ENCODE measurements at regions not wholly inside any gene's neighbourhood (a gene's known extent, or its start where the extent isn't known, plus 50 kb on each side); places are given as distances from the start of the nearest gene placed in this dataset.

DNA sequence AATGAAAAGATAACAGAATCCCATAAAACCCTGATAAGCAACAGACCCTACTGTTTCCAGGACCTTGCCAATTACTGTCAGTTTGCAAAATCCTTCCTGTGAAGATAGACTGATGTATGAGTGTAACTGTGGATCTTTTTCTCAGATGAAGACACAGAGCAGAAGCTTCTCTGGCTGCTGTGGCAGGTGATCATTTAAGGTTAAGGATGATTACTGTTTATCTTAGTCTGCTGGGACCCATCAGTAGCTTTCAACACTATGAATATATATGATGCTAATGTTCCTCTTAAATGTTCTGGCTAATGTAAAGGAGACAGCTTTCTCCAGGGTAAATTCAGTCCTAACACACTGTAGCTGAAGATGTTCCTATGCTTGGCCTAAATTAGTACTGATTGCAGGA is 56.0 kb upstream of the CTTNBP2 start:
- no peak for DNase-seq (ENCODE audit: low read depth in 3 of 3)

DNA sequence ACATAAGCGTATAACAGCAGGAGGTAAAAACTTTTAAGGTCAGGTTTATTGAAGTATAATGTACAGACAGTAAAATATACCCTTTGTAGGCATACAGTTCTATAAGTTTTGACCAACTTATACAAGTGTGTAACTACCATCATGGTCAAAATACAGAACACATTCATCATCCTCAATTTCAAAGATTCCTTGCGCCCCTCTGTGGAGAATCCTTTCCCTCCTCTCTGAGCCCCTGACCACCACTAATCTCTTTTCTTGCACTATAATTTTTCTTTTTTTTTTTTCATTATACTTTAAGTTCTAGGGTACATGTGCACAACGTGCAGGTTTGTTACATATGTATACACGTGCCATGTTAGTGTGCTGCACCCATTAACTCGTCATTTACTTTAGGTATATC is 58.1 kb upstream of the CTTNBP2 start:
- DNase-seq (ENCODE audit: low read depth in 3 of 3): no peak

DNA sequence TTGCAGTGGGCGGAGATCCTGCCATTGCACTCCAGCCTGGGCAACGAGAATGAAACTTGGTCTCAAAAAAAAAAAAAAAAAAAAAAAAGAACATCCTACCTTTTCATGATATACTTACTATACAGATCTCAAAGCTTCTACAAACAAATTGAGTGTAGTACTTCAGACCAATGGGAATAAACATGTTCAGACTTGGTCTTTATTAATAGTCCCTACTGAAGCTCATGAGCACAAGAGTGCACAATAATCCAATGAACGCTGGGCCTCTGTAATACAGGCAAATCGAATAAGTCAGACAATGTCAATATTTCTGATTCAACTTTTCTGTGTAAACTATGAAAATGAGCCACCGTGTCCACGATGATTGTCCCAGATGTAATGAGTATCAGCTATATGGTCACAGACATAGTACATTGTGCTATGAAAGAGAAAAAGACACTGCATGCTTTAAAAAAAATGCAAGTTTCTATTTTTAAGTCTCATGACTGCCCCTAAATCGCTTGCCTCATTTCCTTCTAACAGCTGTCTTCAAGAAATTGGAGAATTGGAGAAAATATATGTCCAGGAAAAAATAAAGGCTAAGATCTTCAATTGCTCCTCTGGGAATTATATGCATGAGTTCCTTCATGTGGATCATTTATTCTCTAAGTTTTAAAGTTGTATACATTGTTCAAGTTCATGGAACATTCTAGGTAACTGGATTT is 64.0 kb upstream of the CTTNBP2 start:
- no peak for DNase-seq (ENCODE audit: low read depth in 3 of 3)

DNA sequence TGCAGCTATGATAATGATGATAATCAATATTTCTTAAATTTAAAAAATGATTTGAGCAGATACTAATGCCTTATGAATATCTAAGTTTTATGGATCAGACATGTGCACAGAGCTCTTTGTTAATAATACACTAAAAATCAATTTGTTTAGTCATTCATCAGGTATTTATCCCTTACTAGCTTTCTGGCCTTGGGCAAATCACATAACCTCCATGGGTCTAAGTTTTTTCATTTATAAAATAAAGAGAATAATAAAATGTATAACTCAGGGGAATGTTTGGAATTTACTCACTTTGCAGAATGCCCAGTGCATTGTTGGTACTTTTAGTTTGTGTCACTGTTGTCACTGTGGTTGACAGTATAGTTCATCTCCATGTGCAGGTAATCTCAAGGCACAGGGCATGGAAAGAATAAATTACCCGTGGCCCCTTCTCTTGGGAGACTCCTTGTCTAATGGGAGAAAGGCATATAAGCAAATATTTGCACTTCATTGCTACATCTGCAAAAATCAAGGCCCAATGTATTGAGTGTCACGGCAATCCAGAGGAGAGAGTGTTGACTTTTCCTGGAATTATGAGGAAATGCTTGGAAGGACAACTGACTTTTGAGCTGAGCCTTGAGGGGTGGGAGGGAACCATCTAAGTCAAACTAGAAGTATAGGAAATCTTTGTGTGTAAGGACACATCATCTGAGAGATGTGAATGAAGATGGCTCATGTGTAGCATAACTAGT is 64.7 kb upstream of the CTTNBP2 start:
- DNase-seq (ENCODE audit: low read depth in 3 of 3): no peak

DNA sequence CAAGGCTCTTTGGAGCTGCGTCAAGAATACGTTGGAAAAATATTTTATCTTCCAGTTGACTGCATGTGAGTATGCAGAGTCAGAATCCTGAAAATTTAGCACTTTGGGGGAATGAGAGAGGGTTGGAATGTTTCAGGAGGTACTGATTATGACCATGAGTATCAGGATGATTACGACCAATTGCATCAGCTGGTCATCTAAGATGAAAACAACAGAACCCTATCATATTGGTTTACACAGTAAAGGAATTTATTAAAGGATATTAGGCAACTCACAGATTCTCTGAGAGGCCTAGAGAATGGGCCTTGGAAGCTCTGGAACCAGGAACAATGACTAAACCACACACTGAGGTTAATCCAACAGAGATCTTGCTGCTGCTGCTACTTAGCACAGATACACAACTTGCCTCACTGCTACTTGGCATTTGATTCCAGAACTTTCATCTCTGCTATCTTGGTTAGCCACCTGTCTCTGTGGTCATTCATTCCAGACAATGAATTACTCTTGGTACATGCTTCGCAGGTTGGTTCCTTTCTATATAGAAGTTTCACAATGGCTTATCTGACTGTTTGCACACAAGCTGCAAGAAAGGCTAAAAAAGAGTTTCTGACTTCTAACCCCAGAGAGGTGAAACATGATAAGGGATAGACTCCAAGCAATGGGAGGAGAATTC is 68.0 kb upstream of the CTTNBP2 start:
- no peak for DNase-seq (ENCODE audit: low read depth in 3 of 3)

DNA sequence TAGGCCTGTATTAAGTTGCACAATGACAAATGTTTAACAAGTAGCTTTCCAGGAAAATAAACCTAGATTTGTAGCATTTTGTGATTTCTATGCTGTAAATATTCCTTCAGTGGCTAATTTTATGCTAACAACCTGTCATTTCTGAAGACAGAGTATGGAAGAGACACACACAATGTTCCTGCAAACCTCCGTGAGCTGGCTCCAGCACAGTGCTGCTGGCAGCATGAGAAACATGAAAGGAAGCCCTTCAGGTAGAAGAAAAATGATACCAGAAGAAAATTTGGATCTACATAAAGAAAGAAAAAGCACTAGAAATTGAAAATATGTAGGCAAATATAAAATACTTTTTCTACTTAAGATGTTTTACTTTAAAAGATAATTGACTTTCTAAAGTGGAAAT is 69.5 kb upstream of the CTTNBP2 start:
- no peak for DNase-seq (ENCODE audit: low read depth in 3 of 3)

DNA sequence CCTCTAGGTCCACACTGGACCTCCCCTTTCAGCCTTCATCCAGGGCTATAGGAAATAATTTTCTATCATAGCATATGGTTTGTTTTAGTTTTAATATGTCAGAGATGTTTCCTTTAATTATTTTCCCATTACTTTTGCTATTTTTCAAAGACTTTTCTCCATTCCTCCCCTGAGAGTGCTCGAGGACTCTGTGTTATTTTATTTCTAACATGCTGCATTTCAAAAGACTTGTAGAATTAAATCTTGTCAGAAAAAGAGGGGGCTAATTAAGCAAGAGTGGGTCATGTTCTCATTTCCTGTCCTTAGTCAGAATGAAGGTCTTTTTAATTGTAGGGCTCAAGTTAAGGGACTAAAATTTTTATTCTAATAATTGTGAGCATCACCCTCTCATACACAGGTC is 71.6 kb upstream of the CTTNBP2 start:
- DNase-seq (ENCODE audit: low read depth in 3 of 3): no peak

DNA sequence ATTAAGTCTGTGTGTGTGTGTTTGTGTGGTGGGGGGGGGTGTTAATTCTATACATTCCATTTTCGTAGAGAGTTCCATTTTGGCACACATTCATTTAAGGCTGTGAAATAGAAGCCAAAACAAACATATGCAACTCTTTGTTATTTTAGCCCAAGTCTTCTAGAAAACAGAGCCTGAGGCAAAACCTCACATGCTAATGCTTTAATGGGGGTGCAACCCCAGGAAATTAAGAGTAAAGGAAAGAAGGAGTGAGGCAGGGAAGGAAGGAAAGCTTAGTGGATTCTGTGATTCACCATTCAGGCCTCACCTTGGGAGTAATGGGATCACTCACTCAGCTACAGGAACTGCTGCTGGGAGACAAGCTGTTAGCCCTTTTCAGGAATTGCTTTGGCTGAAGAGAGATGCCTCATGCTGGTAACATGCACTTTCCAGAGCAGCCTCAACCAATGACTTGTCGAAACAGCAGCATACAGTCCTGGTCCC is 73.0 kb upstream of the CTTNBP2 start:
- no peak for DNase-seq (ENCODE audit: low read depth in 3 of 3)

DNA sequence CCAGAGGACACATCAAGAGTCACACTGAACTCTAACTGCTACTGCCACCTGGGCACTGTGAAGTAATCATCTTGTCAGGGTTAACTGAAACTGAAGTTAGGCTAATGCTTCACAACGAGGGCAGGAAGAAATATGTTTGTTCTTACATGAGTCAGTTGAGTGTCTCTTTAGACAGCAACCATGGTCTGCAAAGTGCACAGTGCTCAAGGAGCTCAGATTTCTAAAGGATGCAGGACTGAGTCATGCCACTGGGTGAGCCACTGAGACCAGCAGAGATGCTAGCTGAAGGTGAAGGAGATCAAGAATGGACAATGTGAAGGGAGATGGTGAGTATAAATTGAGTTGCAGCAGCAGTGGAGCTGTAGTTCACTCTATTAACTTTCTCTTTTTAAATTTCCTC is 76.0 kb upstream of the CTTNBP2 start:
- DNase-seq (ENCODE audit: low read depth in 3 of 3): no peak

DNA sequence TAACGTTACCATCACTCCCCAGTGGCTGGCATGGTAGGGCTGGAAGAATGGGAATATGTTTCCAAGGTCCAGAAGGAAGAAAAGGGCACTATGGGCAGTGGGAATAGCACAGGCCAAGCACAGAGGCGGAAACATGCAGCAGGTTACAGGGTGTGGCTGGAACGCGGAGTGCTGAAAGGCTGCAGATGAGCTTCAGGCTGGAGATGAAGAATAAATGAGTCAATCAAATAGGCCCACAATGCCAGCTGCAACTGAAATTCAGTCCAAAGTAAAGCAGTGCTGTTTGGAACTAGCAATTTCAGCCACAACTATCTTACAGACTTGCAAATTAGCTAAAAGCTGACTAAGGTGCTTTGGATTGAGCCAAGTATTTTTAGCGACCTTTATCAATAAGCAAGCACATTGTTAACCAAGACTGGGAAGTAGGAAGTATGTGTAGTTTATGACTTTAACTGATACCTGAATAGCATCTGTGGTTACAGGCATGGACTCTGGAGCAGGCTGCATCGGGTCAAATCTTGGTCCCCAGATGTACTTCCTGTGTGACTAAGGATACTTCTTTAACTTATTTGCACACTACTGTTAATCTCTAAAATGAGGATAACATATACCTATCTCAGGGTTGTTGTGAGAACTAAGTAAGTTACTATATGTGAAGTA is 77.5 kb upstream of the CTTNBP2 start:
- DNase-seq (ENCODE audit: low read depth in 3 of 3): no peak

DNA sequence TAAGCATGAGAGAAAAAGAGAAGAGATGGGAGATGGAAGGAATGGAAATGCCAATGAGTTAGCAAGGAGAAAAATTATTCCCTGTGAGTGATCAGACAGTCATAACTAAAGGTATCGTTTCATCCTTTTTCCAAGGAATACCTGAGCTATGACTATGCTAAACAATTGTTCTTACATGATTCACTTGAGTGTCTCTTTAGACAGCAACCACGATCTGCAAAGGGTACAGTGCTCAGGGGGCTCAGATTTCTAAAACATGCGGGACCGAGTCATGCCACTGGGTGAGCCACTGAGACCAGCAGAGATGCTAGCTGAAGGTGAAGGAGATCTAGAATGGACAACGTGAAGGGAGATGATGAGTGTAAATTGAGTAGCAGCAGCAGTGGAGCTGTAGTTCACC is 78.0 kb upstream of the CTTNBP2 start:
- DNase-seq (ENCODE audit: low read depth in 3 of 3): no peak

DNA sequence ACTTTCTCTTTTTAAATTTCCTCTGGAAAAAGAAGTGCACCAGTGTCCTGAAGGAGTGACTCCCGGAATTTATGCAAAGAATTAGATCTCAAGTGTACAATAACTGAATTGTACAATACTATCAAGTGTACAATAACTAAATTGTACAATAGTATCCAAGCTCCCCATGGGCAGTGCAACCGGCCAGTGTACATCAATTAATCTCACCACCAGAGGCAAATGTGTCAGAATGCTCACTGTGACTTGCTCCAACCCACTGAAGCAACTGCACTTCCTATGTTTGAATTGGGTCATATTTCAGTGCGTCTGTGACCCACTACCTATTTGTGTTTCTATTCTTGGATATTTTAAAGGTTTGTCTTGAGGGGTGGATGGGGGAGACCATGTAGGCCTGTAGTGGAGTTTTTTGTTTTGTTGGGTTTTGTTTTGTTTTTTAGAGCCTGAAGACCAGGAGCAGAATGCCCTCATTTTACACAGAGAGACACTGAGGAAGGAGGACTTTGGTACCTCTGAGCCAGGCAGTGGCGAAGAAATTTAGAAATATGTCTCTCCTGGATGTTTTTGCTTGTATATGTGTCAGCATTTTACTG is 78.5 kb upstream of the CTTNBP2 start:
- DNase-seq (ENCODE audit: low read depth in 3 of 3): no peak

DNA sequence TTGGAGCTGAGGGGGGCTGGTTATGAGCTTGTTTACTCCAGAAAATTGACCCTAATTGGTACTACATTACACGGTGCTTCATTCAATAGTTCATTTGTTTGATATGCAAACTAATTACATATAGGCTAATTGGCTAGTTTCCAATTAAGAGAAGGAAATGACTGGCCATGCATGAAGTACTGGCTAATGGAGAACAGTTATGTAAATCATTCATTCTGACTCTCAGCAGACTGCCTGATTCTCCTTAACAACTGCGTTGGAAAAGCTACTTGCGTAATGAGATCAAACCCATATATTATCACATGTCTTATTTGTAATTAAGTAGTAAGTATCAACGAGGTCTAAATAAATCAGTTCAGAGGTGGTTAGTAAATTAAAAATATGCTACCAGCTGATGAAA is 81.8 kb upstream of the CTTNBP2 start:
- DNase-seq (ENCODE audit: low read depth in 3 of 3): no peak

DNA sequence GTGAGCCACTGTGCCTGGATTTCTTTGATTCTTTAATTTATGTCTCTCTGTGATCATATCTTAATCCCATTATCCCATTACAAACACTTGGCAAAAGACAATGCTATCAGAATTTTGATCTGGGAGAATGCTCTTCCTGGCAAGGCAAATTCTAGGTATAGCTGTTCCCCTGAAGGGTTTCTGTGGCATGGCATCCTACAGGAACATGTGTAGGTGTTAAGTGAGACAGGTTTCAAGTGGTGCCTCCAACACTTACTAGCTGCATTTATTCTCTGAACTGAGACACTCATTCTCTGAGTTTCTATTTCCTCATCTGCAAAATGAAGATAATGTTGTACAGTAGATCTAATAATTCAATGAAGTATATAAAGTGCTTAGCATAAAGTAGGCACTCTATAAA is 87.1 kb upstream of the CTTNBP2 start:
- no peak for DNase-seq (ENCODE audit: low read depth in 3 of 3)

DNA sequence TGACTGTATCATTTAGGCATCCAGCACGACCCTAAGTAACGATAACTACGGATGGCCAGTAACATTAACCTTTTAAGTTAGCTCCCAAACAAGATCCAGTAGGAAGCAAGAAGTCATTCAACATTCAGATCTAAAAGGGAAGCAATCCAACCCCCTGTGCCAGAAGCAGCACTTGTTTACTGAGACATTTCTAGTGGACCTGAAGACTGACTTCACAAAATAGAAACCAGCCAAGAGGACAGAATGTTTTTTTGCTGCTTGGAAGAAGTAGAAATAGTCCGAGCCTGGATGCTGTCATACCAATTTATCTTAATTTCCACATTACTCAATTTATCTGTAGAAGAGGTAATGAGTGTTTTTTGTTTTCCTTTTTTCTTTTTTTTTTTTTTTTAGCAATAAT is 88.0 kb upstream of the CTTNBP2 start:
- no peak for DNase-seq (ENCODE audit: low read depth in 3 of 3)

DNA sequence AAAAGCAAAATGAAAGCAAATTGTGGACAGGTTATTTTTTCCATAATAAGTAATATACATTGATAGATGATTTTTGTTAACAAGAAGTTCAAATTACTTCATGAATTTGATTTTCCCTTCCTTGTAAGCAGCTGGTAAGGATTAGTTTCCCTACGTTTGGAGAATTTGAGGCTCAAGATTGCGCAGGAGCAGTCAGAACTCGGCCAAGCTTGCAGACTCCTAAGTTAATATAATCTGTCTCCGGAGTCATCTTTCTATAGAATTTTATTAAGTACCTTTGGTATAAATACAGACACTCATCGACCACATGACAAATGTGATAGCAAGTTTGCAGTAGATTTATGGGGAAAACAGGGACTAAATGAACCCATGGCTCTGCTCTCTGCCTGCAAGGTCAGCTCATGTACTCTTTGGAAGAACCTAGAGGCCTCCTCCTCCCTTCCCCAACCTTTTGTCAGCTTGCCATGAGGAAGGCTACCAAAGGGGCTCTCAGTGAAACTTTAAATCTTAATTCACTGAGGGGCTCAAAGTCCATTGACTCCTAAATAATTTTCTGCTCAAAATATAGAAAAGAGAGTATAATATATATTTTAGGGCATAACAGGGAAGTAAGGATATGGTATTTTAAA is 89.2 kb upstream of the CTTNBP2 start:
- DNase-seq (ENCODE audit: low read depth in 3 of 3): no peak

DNA sequence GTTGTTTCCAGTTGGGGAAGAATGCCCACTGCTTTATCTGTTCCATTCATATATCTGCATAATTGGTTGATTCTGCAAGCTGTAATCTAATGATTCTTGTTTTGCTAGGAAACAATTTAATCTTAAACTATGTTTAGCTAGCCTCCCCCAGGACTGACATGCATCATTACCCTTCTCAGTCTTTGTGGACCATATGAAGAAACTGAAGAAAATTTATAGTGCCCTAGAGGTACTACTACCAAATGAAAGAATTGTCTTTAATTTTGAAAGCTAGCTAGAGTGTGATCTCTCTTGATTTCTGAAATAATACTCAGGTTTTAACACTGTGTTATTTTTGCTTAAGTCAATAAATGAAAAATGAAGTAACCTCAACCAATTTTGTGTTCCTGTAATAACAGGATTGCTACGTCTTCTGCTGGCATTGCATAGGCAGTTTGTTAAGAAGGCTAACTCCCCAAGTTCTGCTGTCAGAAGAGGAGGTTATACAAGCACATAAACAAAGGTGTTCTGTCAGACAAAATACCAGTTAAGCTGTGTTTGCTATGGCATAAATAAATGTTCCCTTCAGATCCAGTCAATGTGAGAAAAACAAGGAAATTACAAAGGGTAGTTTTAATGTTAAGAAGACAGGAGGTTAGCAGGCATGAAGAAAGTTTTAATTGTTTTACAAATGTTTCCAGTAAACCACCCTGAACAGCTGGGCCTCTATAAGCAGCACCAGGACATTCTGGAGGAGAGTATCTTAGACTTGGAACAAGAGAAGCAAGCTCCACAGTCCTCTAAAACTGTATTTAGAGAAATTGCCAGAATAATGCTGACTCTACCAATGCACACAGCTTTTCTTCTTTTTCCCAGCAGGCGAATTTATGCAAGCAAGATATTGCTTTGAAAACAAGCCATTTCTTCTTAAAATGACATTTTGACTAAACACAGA is 90.3 kb upstream of the CTTNBP2 start:
- DNase-seq (ENCODE audit: low read depth in 3 of 3): no peak

DNA sequence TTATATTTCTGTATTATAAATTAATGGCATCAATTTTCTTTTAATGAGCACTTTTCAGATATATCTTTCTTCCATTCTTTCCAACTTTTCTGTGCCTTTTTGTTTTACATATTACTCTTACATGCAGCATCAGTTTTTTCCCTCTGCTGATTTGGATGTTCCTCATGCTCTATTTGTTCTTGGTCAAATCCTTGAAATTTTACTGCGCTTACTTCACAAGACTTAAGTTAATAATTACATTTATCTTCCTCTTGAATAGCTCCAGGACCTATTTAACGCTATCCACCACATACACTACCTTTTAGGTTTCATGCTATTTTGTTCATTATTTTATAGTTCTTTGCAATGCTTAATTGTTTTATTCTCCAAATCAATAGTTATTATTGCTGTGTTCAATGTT is 97.6 kb upstream of the CTTNBP2 start:
- no peak for DNase-seq (ENCODE audit: low read depth in 3 of 3)

DNA sequence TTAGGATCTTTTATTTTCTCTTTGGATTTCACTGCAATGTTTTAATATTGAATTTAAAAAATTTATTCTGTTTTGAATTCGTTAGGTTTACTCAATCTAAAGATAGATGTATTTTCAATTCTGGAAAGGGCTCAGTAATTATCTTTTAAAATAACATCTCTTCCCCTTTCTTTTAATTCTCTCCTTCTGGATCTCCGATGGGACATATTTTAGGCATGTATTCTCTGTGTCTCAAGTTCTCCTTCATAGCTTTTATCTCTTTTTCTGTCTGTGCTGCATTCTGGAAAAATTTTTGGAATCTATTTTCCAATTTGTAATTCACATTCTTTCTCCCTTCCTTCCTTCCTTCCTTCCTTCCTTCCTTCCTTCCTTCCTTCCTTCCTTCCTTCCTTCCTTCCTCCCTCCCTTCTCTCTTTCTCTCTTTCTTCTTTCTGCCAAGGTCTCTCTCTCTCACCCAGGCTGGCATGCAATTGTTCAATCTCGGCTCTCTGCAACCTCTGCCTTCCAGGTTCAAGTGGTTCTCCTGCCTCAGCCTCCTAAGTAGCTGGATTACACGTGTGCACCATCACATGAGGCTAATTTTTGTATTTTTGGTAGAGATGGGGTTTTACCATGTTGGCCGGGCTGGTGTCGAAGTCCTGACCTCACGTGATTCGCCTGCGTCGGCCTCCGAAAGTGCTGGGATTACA is 98.5 kb upstream of the CTTNBP2 start:
- no peak for DNase-seq (ENCODE audit: low read depth in 3 of 3)

DNA sequence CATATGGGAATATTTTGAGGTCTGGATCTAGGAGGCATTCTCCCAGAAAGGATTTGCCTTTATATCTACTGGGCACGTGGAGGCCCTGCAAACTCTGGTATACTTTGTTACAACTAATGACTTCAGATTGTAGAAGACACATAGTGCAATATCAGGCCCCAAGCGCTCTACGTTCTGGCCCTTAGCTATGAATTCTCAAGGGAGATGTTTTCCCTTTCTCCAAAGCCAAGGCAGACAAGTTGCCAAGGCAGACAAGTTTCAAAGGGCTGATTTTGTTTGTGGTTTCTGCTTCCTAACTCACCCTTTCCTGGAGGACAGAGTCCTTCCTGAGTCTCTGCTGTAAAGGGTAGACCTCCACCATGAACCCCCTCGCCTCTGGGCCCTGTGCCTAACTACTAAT is 99.4 kb upstream of the CTTNBP2 start:
- DNase-seq (ENCODE audit: low read depth in 3 of 3): no peak

All from stimulated activated CD4-positive, alpha-beta T cell treated with anti-CD3 and anti-CD28 coated beads, TNF-alpha, amount 100 ng/mL, for 4 hours (primary cell).